Gastrocnemius medialis (tissue), 4 donors: ENCODE measurements at regions not wholly inside any gene's neighbourhood (a gene's known extent, or its start where the extent isn't known, plus 50 kb on each side); places are given as distances from the start of the nearest gene placed in this dataset.

Experiments
- ATAC-seq, 2 donors: fragments of 150-250 bp; one replicate each; pipeline ENCODE4 v1.9.1; 2016
- DNase-seq, 2 donors: peaks; one replicate each; pipeline ENCODE4 v3.0.0-alpha.2; 2019
- H3K27ac ChIP-seq, 4 donors: fragments of 200-600 bp; sonication (generic); 1 replicate in 1 of 4; 2 replicates in 3 of 4; pipeline ENCODE4 v1.5.1; 2016 to 2018; ENCODE audit warnings: mild to moderate bottlenecking in 2 of 4, moderate library complexity in 1 of 4
- H3K27me3 ChIP-seq, 3 donors: fragments of 200-600 bp; sonication (generic) in 2 of 3; 1 replicate in 1 of 3; 2 replicates in 2 of 3; pipeline versions ENCODE4 v1.5.1 to v1.6.0; 2016 to 2019; ENCODE audit warnings: mild to moderate bottlenecking in 1 of 3, moderate library complexity in 1 of 3
- H3K36me3 ChIP-seq, 2 donors: fragments of 200-600 bp; sonication (generic) in 1 of 2; one replicate each; pipeline ENCODE4 v1.5.1; 2017 to 2018
- H3K4me1 ChIP-seq, 2 donors: fragments of 200-600 bp; sonication (generic) in 1 of 2; one replicate each; pipeline ENCODE4 v1.5.1; 2016 to 2017; ENCODE audit warnings: mild to moderate bottlenecking in 2 of 2
- H3K4me3 ChIP-seq, 4 donors: fragments of 200-600 bp; sonication (generic) in 3 of 4; 1 replicate in 1 of 4; 2 replicates in 3 of 4; pipeline ENCODE4 v1.5.1; 2016 to 2019; ENCODE audit warnings: mild to moderate bottlenecking in 2 of 4
- H3K9me3 ChIP-seq, 3 donors: fragments of 200-600 bp; sonication (generic) in 2 of 3; 1 replicate in 1 of 3; 2 replicates in 2 of 3; pipeline ENCODE4 v1.5.1; 2016 to 2019
- CTCF ChIP-seq, 5 experiments: fragments of 450-650 bp in 3 of 5; fragments of 200-600 bp in 2 of 5; sonication (generic) in 2 of 5; IDR thresholded peaks in 4 of 5; conservative IDR thresholded peaks in 1 of 5; 1 replicate in 4 of 5; 2 replicates in 1 of 5; pipeline ENCODE4 v1.5.1; 2016 to 2019; ENCODE audit warnings: antibody characterized with exemption in 5 of 5, mild to moderate bottlenecking in 3 of 5, moderate library complexity in 3 of 5
- POLR2A ChIP-seq, 2 donors: fragments of 450-650 bp; IDR thresholded peaks; one replicate each; pipeline ENCODE4 v1.6.1; 2017; ENCODE audit warnings: antibody characterized with exemption in 2 of 2, mild to moderate bottlenecking in 2 of 2, moderate library complexity in 2 of 2
- in situ Hi-C, 4 donors: fragments of 200-750 bp; cut with MboI; loops; one replicate each; pipeline versions ENCODE4 v1.15.0 to v1.8.0; 2017; ENCODE audit warnings: low sequenced_read_pairs in 4 of 4
- intact Hi-C: fragments of 100-400 bp; cut with DNase I; formaldehyde crosslinking; loops from one replicate; pipeline ENCODE4 v1.15.1; 2023; ENCODE audit warnings: low total_unique reads

GRCh38 chr14:45976001-45976400 lies 675.6 kb downstream of the RPL10L start:
- no peak for TF ChIP-seq CTCF (IDR thresholded peaks at IDR 0.05 in 4 of 5, conservative IDR thresholded peaks at IDR 0.05 in 1 of 5)
- no peak for TF ChIP-seq POLR2A (IDR thresholded peaks at IDR 0.05)

GRCh38 chr14:45972416-45972815 lies 679.2 kb downstream of the RPL10L start:
- Histone ChIP-seq H3K4me1 (no peaks in the 10 kb centered on the region), H3K36me3 (no peaks in the 10 kb centered on the region), H3K27ac (no peak overlapping the region), H3K9me3 (no peaks in the 10 kb centered on the region), H3K4me3 (no peak overlapping the region), H3K27me3 (no peaks in the 10 kb centered on the region)
- in situ Hi-C loops = no loop called here
- DNase-seq (no peak), ATAC-seq (no peak)
- no peak for TF ChIP-seq POLR2A (IDR thresholded peaks at IDR 0.05)
- no peak for TF ChIP-seq CTCF (IDR thresholded peaks at IDR 0.05 in 4 of 5, conservative IDR thresholded peaks at IDR 0.05 in 1 of 5)
- intact Hi-C loops = no loop called here

More at GRCh38 chr14:45976001-45976400, 675.6 kb downstream of the RPL10L start:
- no peak for ATAC-seq
- Histone ChIP-seq H3K27me3 (no peaks in the 10 kb centered on the region), H3K4me1 (no peaks in the 10 kb centered on the region), H3K9me3 (no peaks in the 10 kb centered on the region), H3K4me3 (no peak overlapping the region), H3K36me3 (no peaks in the 10 kb centered on the region), H3K27ac (no peak overlapping the region)
- intact Hi-C loops = no loop called here
- in situ Hi-C loops = no loop called here
- DNase-seq = no peak

GRCh38 chr14:45970621-45971020 lies 681.0 kb downstream of the RPL10L start:
- ATAC-seq = no peak
- Histone ChIP-seq H3K27ac (no peak overlapping the region), H3K4me1 (no peaks in the 10 kb centered on the region), H3K27me3 (no peaks in the 10 kb centered on the region), H3K9me3 (no peaks in the 10 kb centered on the region), H3K4me3 (no peak overlapping the region), H3K36me3 (no peaks in the 10 kb centered on the region)
- in situ Hi-C loops = no loop called here
- no peak for TF ChIP-seq CTCF (IDR thresholded peaks at IDR 0.05 in 4 of 5, conservative IDR thresholded peaks at IDR 0.05 in 1 of 5)
- no peak for TF ChIP-seq POLR2A (IDR thresholded peaks at IDR 0.05)
- DNase-seq = no peak
- intact Hi-C loops = no loop called here

GRCh38 chr14:45968037-45968436 lies 683.5 kb downstream of the RPL10L start:
- Histone ChIP-seq H3K4me1 (no peaks in the 10 kb centered on the region), H3K4me3 (no peak overlapping the region), H3K27ac (no peak overlapping the region), H3K27me3 (no peaks in the 10 kb centered on the region), H3K9me3 (no peaks in the 10 kb centered on the region), H3K36me3 (no peaks in the 10 kb centered on the region)
- intact Hi-C loops (no loop called here), in situ Hi-C loops (no loop called here)
- ATAC-seq = no peak
- TF ChIP-seq CTCF (IDR thresholded peaks at IDR 0.05 in 4 of 5, conservative IDR thresholded peaks at IDR 0.05 in 1 of 5) = no peak
- TF ChIP-seq POLR2A (IDR thresholded peaks at IDR 0.05) = no peak
- DNase-seq = no peak

- no peaks in the 10 kb centered on the region for H3K27me3 ChIP-seq
- H3K4me3 ChIP-seq = no peak overlapping the region
- intact Hi-C loops (no loop called here), in situ Hi-C loops (no loop called here)
- TF ChIP-seq CTCF (IDR thresholded peaks at IDR 0.05 in 4 of 5, conservative IDR thresholded peaks at IDR 0.05 in 1 of 5) (no peak), POLR2A (IDR thresholded peaks at IDR 0.05) (no peak)
- DNase-seq = no peak
- no peaks in the 10 kb centered on the region for H3K9me3 ChIP-seq
- H3K4me1 ChIP-seq = no peaks in the 10 kb centered on the region
- no peaks in the 10 kb centered on the region for H3K36me3 ChIP-seq
- no peak overlapping the region for H3K27ac ChIP-seq
- ATAC-seq = no peak
These were observed 696.5 kb upstream of the MIS18BP1 start for GRCh38 chr14:45949479-45949878.
